PC-3 (cell line): ENCODE measurements at regions not wholly inside any gene's neighbourhood (a gene's known extent, or its start where the extent isn't known, plus 50 kb on each side); places are given as distances from the start of the nearest gene placed in this dataset.

Experiments used
- CTCF ChIP-seq: fragments of 300-600 bp; sonication (generic); conservative IDR thresholded peaks from 2 replicates; pipeline ENCODE4 v1.5.1; 2017; ENCODE audit warnings: antibody characterized with exemption, low read depth, mild to moderate bottlenecking, low read length
- EZH2 ChIP-seq: fragments of 300-600 bp; sonication (generic); IDR thresholded peaks from one replicate; pipeline ENCODE4 v1.6.1; 2017; ENCODE audit warnings: antibody characterized with exemption, mild to moderate bottlenecking, low read length; ENCODE audit not compliant: unreplicated experiment
- EZH2phosphoT487 ChIP-seq: fragments of 300-600 bp; sonication (generic); IDR thresholded peaks from 2 replicates; pipeline ENCODE4 v1.6.1; 2018; ENCODE audit warnings: mild to moderate bottlenecking, antibody characterized with exemption, low read length, borderline replicate concordance

GRCh38 chr4:3629665-3630064 lies 97.4 kb upstream of the LRPAP1 start:
- TF ChIP-seq CTCF (no peak), EZH2 (no peak), EZH2phosphoT487 (no peak)
